Mesothelial cell of epicardium (in vitro differentiated cells): ENCODE measurements at regions not wholly inside any gene's neighbourhood (a gene's known extent, or its start where the extent isn't known, plus 50 kb on each side); places are given as distances from the start of the nearest gene placed in this dataset.
A peak's percentile ranks its signal among the peaks of the same experiment; 100 is the strongest.

Source experiments
- DNase-seq, 2 experiments: peaks; one replicate each; pipeline ENCODE4 v3.0.0; 2021; ENCODE audit warnings: low spot score in 2 of 2; ENCODE audit not compliant: unreplicated experiment in 2 of 2
- H3K27ac Mint-ChIP-seq: 2 replicates; pipeline ENCODE4 v1.8.0; 2021; ENCODE audit warnings: mixed read lengths
- H3K27me3 Mint-ChIP-seq: 2 replicates; pipeline ENCODE4 v1.8.0; 2021; ENCODE audit warnings: low read depth, mixed read lengths
- H3K36me3 Mint-ChIP-seq: 2 replicates; pipeline ENCODE4 v1.8.0; 2021; ENCODE audit warnings: mixed read lengths
- H3K4me1 Mint-ChIP-seq: 2 replicates; pipeline ENCODE4 v1.8.0; 2021; ENCODE audit warnings: mixed read lengths
- H3K4me3 Mint-ChIP-seq: 2 replicates; pipeline ENCODE4 v1.8.0; 2021; ENCODE audit warnings: mild to moderate bottlenecking, moderate library complexity, mixed read lengths
- H3K9me3 Mint-ChIP-seq: 2 replicates; pipeline ENCODE4 v1.8.0; 2021; ENCODE audit warnings: mixed read lengths
- TF ChIP-seq, protein P1 (sequence below): fragments of 200-600 bp; sonication (generic); IDR thresholded peaks from one replicate; pipeline ENCODE4 v1.5.0; 2021; ENCODE audit warnings: antibody characterized with exemption; ENCODE audit not compliant: unreplicated experiment

DNA sequence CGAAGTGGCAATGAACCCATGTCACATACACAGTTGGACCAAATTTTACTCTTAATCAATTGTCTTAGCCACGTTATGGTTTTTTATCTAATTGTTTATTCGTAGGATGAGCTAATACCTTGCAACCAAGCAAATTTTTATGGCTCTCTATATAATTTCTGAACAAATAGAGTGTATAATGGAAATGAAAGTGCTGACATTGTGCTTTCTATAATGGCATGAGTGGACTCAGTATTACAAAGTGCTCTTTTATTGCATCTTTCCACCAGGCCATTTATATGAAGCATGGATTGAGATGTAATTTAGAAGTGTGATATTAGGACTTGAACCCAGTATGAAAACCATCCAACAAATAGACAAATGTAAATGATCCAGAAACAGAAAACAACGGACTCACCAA is 1096.0 kb downstream of the DTWD2 start:
- no peak for DNase-seq
- Mint-ChIP-seq H3K4me3 (no peak overlapping the region), H3K9me3 (no peaks in the 10 kb centered on the region), H3K4me1 (peaks cover 24% of the 10 kb centered on the region), H3K27ac (no peak overlapping the region), H3K27me3 (no peaks in the 10 kb centered on the region), H3K36me3 (no peaks in the 10 kb centered on the region)
- TF ChIP-seq, protein P1, sequence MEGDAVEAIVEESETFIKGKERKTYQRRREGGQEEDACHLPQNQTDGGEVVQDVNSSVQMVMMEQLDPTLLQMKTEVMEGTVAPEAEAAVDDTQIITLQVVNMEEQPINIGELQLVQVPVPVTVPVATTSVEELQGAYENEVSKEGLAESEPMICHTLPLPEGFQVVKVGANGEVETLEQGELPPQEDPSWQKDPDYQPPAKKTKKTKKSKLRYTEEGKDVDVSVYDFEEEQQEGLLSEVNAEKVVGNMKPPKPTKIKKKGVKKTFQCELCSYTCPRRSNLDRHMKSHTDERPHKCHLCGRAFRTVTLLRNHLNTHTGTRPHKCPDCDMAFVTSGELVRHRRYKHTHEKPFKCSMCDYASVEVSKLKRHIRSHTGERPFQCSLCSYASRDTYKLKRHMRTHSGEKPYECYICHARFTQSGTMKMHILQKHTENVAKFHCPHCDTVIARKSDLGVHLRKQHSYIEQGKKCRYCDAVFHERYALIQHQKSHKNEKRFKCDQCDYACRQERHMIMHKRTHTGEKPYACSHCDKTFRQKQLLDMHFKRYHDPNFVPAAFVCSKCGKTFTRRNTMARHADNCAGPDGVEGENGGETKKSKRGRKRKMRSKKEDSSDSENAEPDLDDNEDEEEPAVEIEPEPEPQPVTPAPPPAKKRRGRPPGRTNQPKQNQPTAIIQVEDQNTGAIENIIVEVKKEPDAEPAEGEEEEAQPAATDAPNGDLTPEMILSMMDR: no peak

DNA sequence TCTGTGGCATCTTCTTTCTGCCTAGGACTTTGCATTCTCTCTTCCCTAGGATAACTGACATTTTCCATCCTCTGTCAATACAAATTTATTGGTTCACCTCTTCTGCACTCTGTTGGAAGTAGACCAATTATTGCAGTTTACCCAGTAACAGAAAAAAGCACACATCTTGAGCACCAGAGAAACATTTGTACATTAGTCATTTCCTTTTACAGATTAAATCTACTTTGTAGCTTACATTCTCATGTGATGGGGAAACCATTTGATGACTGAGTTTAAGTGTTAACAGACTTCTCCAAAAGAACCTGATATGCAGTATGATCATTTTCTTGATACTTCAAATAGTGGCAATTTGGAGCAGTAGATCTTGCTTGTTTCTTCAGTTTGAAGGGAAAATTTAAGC is 1098.8 kb downstream of the DTWD2 start:
- TF ChIP-seq, protein P1: no peak
- no peak overlapping the region for H3K4me3 Mint-ChIP-seq
- no peak overlapping the region for H3K27ac Mint-ChIP-seq
- no peaks in the 10 kb centered on the region for H3K9me3 Mint-ChIP-seq
- no peak for DNase-seq
- H3K4me1 Mint-ChIP-seq: peaks cover 29% of the 10 kb centered on the region
- H3K27me3 Mint-ChIP-seq: no peaks in the 10 kb centered on the region
- no peaks in the 10 kb centered on the region for H3K36me3 Mint-ChIP-seq

DNA sequence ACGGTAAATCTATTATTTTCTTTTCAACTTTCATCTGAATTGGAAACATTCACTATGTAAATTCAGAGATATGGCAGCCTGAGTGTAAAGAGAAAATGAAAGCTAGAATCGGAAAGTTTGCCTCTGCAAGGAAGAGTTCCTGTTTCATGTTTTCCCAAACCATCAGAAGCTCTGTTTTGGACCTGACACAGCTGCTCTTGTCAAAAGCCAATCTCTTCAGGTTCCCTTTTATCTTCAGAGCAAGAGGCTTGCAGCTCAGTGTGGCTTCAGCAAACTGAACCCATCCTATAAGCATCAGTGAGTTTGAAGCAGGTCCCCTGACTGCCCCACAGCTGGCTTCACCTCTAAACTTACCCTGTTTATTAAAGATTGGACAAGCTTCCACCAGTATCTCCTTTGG is 1099.7 kb downstream of the DTWD2 start:
- TF ChIP-seq, protein P1: no peak
- Mint-ChIP-seq H3K4me3 (no peak overlapping the region), H3K27ac (peak overlapping the region; percentile 26), H3K9me3 (no peaks in the 10 kb centered on the region), H3K36me3 (no peaks in the 10 kb centered on the region), H3K4me1 (peaks cover 34% of the 10 kb centered on the region), H3K27me3 (no peaks in the 10 kb centered on the region)
- no peak for DNase-seq

DNA sequence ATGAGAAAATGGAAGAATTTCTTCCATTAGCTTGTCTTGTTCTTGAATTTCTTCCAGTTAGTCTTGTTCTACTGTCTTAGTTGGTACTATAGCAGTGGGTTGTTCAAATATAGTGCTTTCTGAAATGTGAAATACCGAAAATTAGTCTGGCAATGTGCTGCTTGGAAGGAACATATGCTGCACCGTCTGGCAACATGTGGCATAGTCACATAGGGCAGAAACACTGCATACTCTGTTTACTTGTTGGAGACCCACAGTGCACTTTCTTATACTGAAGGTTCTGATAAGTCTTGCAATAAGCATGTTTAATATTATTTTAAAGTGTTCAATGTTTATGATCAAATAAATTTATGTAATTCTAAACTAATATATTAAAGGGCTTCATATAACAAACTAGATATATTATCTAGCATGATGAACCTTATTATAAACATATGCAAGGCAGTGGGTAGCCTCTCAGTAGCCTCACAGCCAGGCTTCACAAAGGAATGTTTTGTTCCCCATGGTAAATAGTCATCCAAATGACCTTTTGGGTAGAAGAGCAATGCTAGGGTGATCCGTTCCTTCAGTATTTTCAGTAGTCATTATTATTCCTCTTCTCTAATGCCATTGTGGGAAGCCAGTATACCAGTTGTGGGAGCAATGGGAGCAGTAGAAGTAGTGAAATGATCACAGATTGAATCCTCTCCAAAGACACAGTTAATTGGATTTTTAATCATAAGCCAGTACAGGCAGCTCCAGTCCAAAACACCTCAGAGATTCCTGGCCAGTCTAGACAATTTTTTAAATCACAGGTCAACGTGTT is 1106.7 kb downstream of the DTWD2 start:
- Mint-ChIP-seq H3K4me1 (peaks cover 15% of the 10 kb centered on the region), H3K4me3 (no peak overlapping the region), H3K27ac (no peak overlapping the region), H3K36me3 (no peaks in the 10 kb centered on the region), H3K27me3 (no peaks in the 10 kb centered on the region), H3K9me3 (no peaks in the 10 kb centered on the region)
- TF ChIP-seq, protein P1: no peak
- DNase-seq: no peak

DNA sequence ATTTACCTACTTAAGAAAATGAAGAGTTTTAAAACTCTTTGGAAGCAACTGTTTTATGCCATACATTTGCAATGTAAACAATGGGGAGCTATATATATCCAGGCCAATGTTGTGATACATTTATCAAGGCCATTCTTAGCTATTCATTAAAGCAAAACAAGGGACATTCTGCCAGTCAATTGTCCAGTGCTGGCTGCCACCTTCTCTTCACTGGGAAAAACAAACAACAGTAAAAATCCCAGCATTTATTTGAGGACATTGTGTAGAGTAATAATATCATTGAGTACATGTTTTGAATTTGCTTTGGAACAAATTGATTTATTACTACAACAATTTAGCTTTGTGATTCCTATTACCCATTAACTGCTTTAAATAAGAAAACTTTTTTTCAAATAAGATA is 1107.4 kb downstream of the DTWD2 start:
- H3K36me3 Mint-ChIP-seq: no peaks in the 10 kb centered on the region
- H3K27ac Mint-ChIP-seq: no peak overlapping the region
- no peak overlapping the region for H3K4me3 Mint-ChIP-seq
- peaks cover 15% of the 10 kb centered on the region for H3K4me1 Mint-ChIP-seq
- DNase-seq: no peak
- TF ChIP-seq, protein P1: no peak
- no peaks in the 10 kb centered on the region for H3K27me3 Mint-ChIP-seq
- H3K9me3 Mint-ChIP-seq: no peaks in the 10 kb centered on the region
